Stimulated activated CD4-positive, alpha-beta T cell treated with anti-CD3 and anti-CD28 coated beads, Interleukin-1b, Interleukin-23, amount 100 ng/mL, for 24 hours (primary cell): ENCODE measurements at regions not wholly inside any gene's neighbourhood (a gene's known extent, or its start where the extent isn't known, plus 50 kb on each side); places are given as distances from the start of the nearest gene placed in this dataset.
"Not testable (repeated sequence)": the region's sequence is repeated elsewhere in the genome, so short reads cannot be mapped to it uniquely, and the experiment has no call there.

ENCODE experiments used
- DNase-seq, 4 experiments: peaks; one replicate each; pipeline ENCODE4 v3.0.0-alpha.2; 2020; ENCODE audit warnings: low read depth in 4 of 4, low spot score in 1 of 4

- DNase-seq: no peak
These were observed 318.5 kb downstream of the SH2D4B start for GRCh38 chr10:80856186-80856585.

DNA sequence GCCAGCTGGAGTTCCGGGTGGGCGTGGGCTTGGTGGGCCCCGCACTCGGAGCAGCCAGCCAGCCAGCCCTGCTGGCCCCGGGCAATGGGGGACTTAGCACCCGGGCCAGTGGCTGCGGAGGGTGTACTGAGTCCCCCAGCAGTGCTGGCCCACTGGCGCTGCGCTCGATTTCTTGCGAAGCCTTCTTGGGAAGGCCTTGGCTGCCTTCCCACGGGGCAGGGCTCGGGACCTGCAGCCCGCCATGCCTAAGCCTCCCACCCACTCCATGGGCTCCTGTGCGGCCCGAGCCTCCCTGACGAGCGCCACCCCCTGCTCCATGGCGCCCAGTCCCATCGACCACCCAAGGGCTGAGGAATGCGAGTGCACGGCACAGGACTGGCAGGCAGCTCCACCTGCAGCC is 321.6 kb downstream of the SH2D4B start:
- DNase-seq: not testable (repeated sequence)

GRCh38 chr10:80860719-80861118 is 323.0 kb downstream of the SH2D4B start:
- no peak for DNase-seq

DNA sequence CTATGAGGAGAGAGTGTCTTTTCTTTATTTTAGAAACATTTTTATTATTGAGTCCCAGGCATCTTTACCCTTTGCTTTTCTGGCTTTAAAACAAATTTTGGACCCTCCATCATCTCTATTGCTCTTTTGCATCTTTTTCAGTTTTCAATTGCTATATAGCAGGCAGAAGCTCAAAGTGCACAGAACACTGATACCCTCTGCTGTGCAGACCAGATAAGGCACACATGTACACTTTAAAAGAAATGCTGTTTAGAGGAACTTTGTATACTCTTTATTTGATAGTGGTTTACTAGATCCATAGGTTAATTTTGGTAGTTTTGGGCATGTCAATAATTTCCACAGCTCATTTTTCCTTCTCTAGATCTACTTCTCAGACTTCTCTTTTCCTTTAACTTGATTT is 324.2 kb downstream of the SH2D4B start:
- DNase-seq: no peak

DNA sequence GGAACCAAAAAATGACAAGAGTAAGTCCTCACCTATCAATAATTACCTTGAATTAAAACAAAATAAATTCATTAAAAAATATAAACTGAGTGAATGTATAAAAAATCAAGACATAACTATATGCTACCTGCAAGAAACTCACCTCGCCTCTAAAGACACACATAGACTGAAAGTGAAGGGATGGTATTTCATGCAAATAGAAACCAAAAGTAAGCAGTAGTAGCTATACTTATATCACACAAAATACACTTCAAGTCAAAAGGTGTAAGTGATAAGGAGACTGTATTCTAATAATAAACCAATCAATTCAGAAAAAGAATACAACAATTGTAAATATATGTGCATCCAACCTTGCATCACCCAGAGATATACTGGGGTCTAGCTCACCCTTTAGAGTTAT is 332.6 kb downstream of the SH2D4B start:
- DNase-seq: no peak

- DNase-seq: no peak
These were observed 333.4 kb downstream of the SH2D4B start for GRCh38 chr10:80871083-80871482.

- DNase-seq: no peak
These were observed 340.6 kb downstream of the SH2D4B start for GRCh38 chr10:80878330-80878729.

- DNase-seq: no peak
These were observed 352.4 kb downstream of the SH2D4B start for GRCh38 chr10:80890146-80890545.

- DNase-seq: no peak
These were observed 355.6 kb downstream of the SH2D4B start for GRCh38 chr10:80893256-80893655.

DNA sequence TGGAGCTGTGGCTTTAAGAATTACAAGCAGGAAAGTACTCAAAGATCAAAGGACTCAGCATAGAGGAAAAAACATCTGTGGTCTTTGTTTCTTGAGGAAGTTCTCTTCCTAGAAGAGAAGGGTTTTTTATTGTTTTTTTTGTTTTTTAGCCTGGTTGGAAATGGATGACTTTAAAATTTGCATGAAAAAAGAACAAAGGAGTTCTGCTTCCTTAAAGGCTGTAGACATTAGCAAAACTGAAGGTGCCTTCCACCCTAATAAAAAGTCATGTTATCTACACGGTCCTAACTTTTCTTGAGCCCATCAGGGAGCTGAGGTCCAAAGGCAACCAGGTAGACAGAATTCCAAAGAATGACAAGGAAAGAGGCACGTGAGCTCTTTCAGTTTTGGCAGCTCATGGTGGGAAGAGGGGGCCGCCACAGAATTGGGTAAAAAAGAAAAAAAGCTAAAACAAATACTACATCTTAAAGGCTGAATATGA is 356.6 kb downstream of the SH2D4B start:
- DNase-seq: no peak

- no peak for DNase-seq
These were observed 357.2 kb downstream of the SH2D4B start for GRCh38 chr10:80894797-80895467.

DNA sequence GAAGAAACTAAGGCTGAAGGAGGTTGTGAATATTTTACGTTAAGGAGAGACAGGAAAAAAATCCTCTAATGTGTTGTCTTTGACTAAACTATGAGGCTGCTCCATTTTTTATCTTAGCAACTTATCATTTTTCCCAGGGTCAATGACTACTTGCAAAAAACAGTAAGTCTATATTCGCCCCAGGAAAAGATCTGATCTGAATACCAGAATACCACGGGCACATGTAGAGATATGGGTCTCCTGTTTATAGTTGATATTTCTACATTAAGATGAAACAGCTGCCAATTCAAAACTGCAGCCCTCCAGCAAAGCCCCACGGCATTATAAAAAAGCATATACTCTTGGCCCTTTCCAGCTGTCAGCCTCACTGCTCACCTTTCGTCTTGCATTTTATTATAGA is 358.4 kb downstream of the SH2D4B start:
- DNase-seq: no peak

DNA sequence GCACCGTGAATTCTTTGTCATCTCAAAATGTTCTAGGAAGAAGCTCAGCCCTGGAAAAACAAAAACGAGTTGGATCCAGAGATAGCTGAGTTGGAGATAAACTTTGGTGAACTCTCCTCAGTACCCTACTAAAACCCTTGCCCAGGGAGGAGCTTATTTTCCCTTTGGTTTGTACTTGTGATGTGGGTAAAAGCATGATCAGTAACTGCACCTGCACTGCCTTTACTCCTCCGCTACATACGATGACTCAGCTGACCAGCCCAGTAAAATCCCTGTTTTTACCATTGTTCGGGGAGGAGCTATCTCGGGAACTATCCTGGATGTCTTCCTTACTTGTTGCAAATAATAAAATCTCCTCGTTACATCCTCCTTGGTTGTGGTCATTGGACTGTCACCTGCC is 359.3 kb downstream of the SH2D4B start:
- DNase-seq: no peak

GRCh38 chr10:80900661-80901060 is 363.0 kb downstream of the SH2D4B start:
- DNase-seq: no peak

DNA sequence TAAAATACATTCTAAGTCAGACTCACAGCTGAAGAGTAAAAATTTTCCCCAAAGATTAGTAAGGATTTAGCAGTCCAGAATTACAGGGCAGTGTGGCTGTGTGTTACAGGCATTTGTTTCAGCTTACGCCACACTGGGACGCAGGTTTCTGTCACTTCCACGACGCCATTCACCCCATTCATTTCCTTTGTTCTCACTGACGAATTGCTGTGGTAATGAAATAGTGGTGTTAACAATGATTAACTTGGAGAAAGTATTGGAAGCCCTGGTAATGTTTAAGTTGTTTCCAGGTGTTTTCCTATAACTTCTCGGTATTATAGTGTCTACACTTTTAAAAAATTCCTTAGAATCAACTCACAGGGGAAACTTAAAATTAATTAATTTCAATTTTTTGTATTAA is 370.9 kb downstream of the SH2D4B start:
- DNase-seq: no peak

- DNase-seq: no peak
These were observed 371.6 kb downstream of the SH2D4B start for GRCh38 chr10:80909254-80909653.

- DNase-seq: no peak
These were observed 379.9 kb downstream of the SH2D4B start for GRCh38 chr10:80917636-80918035.

DNA sequence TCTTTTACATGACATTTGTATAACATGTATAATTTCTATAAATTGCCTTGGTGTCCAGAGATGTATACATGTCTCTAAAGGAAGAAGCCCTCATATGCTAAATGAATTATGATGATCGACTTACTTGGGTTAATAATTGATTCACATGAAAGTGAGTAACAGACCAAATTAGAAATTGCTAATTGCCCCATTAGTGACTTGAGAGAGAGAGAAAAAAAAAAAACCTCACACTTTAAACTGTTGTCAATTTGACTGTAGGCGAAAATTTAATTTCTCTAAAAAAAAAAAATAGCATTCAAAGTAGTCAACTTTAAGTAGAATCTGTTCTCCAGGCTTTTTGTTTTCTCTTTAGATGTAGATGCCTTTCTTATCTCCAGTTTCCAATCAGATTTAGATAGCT is 383.3 kb downstream of the SH2D4B start:
- no peak for DNase-seq

DNA sequence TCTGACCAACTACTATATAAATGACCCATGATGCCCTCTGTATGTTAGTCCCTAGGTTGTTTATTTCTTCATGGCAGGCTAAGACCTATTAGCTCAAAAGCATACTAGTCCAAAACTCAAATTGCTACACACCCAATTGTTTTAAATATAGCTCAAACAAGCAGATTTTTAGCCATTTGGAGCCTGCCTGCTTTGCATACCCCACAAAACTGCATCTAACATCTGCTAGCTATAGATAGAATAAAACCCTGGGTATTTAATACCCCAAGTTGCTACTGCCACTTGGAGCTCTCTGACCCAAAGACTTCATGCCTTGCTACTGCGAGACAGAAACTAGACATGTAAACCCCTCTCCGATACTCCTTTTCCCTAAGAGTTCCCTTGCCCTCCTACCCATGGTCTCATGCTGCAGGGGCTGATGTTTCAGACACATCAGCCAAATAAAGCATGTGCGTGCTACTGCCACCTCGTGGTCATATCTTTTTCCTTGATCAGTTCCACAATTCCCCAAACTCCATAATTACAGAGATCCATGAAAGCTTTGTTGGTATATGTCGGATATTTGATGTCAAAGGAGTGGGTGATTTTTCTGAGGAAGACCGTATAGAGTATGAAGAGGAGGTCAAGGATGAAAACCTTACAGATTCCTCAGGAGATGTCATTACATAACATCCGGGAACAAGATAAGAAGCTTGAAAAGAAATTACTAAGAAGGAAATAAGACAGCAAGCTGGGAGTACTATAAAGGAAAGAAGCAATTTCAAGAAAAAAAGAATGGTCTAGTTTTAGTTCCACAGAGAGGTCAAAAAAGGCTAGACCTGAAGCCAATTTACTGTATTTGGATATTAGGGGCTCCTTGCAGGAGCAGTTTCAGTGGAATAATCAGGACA is 386.6 kb downstream of the SH2D4B start:
- DNase-seq: no peak

- DNase-seq: no peak
These were observed 389.8 kb downstream of the SH2D4B start for GRCh38 chr10:80927419-80928078.

GRCh38 chr10:80938903-80939302 is 401.2 kb downstream of the SH2D4B start:
- no peak for DNase-seq
